ENCODE measurements at regions not wholly inside any gene's neighbourhood (a gene's known extent, or its start where the extent isn't known, plus 50 kb on each side); places are given as distances from the start of the nearest gene placed in this dataset.

DNA sequence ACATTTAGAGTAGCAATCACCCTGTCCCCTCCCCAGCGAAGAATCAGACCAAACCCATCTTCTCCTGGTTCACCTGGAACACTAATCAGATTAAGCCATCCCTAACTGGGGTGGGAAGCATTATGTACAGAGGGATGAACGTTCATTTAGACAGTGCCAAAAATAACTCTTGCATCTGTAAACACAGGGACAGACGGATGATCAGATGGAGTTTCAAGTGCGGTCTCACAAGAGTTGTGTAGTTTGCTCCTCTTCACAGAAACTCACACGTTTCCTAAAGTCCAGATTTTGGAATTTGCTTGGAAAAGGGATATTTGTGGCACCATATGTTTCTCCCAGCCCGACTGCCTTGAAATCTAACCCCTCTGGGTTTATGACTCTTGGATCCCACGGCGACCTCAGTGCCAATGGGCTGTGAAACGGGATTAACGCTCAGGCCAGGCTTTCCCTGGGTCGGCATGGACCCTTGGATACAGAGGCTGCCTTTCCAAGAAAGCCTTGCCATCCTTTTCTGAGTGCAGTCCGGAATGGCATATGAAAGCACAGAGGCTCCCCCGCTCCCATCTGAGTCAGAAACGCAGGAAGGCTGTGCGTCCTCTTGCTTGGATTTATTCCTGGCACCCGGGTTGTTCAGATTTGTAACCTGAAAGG is 293.2 kb upstream of the HABP2 start:
- DNase-seq, result no peak

DNA sequence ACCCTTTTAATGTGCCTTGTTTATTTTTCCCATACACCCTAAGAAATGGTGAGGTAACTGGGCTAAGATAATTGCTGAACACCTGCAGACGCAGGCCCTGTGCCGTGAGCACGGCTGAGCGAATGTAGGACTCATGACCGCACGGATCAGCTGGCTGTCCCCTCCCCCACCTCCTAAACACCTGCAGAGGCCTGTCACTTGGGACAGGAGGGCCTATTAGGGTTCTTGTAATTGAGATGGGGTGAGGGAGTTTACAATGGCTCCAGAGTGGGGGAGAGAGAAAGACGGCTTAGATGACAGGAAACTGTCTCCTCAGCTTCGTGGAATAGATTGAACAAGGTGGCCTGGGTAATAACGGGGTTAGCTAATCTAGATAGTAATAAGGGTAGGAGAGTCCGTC is 291.7 kb upstream of the HABP2 start:
- DNase-seq, result no peak

DNA sequence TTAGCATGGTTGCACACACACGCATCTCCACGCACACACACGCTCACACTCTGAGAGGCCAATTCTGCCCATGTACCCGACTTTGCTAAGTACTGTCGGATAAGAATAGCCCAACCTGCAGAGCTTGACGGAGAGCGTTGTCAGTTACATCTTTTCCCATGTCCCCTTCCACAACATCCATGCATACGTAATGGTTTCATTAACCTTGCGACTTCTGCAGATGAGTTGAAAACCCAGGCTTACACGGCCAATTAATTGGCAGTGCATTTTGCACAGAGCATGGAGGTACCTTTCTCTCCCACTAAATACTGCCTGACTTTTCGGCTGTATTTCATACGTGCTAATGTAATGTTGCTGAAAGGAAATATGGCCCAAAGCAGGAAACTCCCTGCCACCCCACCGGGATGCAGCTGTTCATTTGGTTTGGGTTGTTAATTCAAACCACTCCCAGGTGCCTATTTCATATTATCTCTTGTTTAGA is 291.2 kb upstream of the HABP2 start:
- DNase-seq, result no peak

- no peak for DNase-seq
These were observed 289.8 kb upstream of the HABP2 start for GRCh38 chr10:113263056-113263455.

- no peak for DNase-seq
These were observed 288.3 kb upstream of the HABP2 start for GRCh38 chr10:113264333-113265131.

GRCh38 chr10:113266147-113266546 is 286.7 kb upstream of the HABP2 start:
- no peak for DNase-seq

- DNase-seq, result peak; percentile 23
These were observed 285.0 kb upstream of the HABP2 start for GRCh38 chr10:113267619-113268562.

GRCh38 chr10:113269333-113269732 is 283.5 kb upstream of the HABP2 start:
- DNase-seq, result no peak

DNA sequence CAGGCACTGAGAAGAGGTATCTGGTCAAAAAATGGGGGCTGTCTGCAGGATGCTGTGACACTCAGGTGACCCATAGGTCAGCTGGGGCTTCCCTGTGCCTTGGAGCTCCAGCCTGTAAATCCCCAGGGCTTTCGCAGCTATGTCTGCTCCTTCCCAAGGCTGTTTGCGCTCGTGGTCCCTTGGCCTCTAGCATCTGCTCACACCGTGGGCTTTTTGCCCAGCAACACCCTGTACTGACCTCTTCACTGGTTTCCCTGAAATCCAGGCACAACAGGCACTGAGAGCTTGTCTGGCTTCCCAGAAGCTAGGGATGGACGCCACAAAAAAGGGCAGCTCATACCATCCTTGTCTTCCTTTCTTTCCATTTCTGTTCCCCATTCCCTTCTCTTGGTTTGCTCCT is 280.3 kb upstream of the HABP2 start:
- no peak for DNase-seq

- DNase-seq, result peak; percentile 35
These were observed 279.4 kb upstream of the HABP2 start for GRCh38 chr10:113273181-113274163.

DNA sequence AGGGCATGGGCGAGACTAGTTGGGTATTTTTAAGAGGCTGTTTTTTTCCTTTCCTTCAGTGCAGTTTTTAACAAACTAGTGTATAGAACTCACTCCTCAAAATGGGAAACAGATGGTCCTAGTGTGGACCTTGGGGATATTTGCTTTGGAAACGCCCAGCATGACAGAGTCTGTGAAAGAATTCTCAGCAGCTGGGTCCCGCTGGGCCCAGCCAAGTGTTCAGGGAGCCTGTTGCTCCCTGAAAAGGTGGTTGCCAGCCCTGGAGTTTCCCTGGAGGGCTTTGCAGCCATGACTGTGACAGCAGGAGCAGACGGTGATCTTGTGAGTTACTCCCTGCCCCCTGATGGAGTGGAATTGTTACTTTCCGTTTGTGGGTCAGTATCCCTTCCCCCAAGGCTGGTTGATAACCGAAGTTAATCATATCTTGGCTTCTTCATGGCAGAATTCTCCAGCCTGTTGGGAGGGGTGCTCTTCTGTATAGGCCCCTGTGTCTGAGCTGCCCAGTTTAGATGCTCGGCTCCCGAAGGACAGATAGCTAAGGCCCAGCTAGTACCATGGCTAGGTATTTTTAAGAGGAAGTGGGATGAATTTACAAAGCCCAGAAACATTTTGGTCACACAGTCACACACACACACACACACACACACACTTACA is 278.6 kb upstream of the HABP2 start:
- peak; percentile 58 for DNase-seq

- no peak for DNase-seq
These were observed 274.6 kb upstream of the HABP2 start for GRCh38 chr10:113278221-113278620.

DNA sequence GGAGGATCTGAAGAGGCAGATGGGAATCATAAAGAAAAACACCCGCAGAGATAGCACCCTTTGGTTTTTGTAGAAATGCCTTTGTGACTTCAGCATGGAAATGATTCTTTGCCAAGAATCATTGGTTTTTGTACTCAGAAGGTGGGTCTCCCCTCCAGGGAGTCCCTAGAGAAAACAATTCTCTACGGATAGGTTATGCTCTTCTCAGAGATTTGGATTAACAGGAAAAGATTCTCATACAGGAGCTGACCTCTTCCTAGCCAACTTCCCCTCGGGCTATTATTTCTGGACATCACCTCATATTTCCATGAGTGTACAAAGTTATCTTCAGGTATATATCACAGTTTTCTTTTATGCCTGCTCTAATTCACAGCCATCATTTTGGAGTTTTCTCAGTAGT is 274.2 kb upstream of the HABP2 start:
- no peak for DNase-seq

GRCh38 chr10:113279262-113279661 is 273.6 kb upstream of the HABP2 start:
- DNase-seq, result no peak

DNA sequence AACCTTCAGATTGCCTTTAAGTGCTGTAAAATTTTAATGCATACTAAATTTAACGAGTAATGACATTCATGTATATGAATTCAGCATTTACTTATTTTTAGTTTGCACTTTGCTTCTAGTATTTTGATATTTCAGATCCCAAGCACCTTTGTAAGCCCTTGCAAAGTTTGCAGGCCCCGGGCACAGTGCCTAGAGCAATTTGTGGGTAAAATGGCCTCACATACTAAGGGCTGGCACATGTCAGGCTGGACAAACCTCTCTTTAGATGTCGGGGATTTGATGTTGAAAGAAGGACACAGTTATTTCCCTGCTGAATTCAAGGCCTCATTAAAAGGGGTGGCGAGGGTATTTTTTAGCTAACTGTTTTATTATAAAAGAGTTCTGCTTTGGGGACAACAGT is 270.3 kb upstream of the HABP2 start:
- DNase-seq, result no peak

- no peak for DNase-seq
These were observed 269.7 kb upstream of the HABP2 start for GRCh38 chr10:113283189-113283588.

- DNase-seq, result no peak
These were observed 268.2 kb upstream of the HABP2 start for GRCh38 chr10:113284635-113285034.

DNA sequence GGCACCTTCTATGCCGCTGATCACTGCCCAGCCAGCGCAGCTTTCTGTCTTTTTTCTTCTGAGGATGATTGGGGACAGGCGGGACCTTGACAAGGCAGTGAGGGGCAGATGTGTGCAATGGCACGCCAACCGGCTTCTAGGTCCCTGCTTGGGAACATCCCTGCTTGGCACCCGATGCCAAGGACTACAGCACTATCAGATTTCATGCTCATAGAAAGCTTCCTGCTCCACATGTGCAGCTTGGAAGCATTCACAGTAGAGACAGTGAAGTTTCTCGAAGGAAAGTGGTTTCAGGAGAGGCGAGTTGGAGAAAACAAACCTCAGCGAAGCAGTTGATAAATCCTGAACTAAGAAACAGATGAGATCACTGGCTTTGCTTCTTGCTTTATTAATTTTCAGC is 267.5 kb upstream of the HABP2 start:
- no peak for DNase-seq

DNA sequence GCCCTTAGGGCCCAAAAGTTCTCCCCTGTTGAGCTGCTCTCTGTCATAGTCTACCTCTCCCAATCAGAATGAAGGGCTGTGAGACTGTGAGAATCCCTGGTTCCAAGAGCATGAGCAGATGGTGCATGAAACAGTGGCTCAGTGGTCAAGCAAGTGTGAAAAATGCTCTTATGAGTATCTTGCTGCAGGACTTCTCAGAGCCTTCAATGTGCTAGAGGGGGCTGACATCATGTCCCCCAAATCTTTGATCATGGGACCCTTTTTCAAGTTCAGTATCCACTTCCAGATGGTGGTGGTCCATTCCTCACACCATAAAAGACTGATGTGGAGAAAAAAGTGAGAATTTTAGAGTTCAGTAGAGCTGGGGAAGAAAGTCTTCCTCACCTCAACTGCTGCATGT is 265.3 kb upstream of the HABP2 start:
- DNase-seq, result no peak

DNA sequence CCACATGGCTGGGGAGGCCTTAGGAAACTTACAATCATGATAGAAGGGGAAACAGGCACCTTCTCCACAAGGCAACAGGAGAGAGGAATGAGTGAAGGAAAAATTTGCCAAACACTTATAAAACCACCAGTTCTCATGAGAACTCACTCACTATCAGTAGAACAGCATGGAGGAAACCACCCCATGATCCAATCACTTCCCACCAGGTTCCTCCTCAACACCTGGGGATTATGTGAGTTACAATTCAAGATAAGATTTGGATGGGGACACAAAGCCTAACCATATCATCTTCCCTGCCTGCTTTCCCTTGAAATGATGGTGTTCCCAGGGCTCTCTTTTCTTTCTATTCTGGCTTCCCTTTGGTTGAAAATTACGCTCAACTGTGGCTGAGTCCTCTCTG is 262.7 kb upstream of the HABP2 start:
- no peak for DNase-seq

- no peak for DNase-seq
These were observed 261.4 kb upstream of the HABP2 start for GRCh38 chr10:113291413-113291812.

Measured in fibroblast of skin of abdomen (primary cell).